Anterior cingulate cortex (tissue), 58 donors: ENCODE measurements at regions not wholly inside any gene's neighbourhood (a gene's known extent, or its start where the extent isn't known, plus 50 kb on each side); places are given as distances from the start of the nearest gene placed in this dataset.

ENCODE experiments used
- DNase-seq, 58 donors: peaks; one replicate each; lab custom pipeline; 2025; lab: John Stamatoyannopoulos, UW

DNA sequence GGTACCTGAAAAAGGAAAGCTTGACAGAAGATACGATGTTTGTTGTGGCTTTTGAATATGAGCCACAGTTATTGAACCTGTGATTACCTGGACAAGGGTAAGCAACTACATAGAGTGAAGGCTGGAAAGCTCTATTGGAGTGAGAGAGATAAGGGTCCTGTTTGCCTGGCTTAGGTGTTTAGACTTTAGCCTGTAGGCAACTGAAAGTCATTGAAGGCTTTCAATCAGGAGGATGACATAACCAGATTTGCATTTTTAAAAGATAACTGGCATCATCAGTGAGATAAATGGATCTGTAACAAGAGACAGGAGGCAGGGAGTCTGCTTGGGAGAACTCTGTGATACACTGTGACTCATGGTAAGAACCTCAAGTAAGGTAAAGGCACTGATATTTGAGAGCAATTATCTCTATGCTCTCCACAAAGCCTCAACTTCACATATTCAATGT is 128.9 kb upstream of the SOX5 start:
- DNase-seq, result no peak

DNA sequence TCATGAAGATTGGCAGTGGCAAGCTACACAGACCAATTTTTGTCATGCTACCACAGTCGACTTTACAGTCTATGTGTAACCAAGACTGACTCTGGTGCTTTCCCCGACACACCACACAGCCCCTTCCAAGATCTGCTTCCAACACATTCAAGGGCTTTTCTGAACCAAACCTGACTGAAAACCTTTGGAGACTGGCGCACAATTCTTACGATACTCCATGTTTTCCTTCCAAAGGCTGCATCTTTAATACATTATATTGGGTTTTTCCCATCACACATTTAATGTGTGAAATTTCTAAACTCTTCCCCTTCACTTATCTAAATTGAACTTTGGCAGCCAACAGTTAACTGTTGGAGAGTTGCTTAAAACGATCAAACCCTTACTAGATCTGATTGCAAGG is 127.7 kb upstream of the SOX5 start:
- no peak for DNase-seq

DNA sequence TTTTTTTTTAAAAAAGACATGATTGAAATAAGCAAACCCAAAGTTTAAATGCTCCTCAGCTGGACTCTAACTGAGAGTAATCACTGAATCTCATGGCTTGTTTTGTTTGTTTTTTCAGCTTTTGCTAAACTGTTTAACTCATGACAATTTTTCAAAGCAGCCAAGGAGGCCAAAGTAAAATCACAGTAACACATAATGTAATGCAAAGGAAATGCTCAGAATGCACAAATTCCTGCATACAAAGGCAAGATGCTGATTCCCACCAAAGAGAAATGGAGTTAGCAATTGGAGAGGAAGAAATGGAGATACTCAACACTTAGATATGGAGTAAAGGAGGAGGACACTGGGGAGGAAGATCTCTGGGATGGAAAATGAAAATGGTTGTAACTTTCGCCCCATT is 126.2 kb upstream of the SOX5 start:
- DNase-seq, result no peak

DNA sequence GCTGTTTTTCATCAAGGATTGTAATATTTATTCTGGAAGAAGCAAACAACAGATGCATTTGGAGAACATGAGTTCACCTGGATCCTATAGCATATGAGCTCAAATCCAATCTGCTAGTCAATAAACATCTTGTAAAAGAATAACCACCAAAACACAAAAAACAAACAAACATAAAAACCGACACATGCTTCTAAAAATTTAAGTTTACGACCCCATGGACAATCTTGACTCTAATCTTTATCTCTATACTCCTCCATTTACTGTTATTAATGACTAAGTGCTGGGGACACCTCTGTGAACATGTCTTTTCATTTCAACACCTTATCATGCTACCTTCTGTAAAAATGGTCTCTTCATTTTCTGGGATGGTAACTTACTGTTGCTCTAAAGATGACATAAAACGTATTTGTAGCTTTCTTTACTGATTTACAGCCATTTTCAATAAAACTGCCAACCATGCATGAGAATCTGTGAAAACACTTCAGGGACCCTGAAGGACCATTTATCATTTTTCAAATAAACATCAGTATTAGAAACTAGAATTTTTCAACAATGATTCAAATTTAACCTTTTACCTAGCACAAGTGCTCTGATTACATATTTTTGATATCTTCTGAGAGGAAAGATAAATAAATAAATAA is 123.8 kb upstream of the SOX5 start:
- no peak for DNase-seq

DNA sequence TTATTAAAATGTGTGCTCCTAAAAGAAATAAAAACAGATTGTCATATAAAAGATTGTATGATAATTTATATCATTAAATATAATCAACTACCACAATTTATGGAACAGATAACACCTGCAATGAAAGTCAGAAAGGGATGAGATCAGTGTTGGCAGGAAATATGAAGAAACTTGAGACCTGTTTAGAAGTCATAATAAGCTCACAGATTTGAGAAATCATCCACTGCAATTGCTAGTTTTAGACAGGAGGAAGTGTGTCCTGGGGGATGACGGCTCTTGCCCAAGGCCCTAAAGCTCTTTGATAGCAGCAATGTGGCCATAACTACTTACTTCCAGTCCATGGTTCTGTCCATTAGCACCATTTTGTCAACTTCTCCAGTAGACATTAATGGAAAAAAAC is 122.8 kb upstream of the SOX5 start:
- DNase-seq, result no peak

DNA sequence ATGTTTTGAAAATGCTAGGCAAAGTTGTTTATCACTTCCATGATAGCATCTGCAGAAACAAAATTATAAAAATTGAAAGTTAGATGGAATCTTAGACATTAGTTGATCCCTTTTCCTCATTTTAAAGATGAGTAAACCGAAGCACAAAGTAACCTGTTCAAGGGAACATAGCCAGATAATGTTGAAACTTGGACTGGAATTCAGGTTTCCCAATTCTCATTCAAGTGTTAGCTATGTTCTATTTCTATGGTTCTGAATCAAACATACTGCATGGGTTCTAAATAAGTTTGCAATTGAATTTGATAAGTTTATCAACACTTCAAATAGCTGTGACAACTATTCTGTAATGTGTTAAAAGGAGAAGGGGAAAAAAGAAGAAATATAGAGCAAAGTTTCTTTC is 122.4 kb upstream of the SOX5 start:
- no peak for DNase-seq

DNA sequence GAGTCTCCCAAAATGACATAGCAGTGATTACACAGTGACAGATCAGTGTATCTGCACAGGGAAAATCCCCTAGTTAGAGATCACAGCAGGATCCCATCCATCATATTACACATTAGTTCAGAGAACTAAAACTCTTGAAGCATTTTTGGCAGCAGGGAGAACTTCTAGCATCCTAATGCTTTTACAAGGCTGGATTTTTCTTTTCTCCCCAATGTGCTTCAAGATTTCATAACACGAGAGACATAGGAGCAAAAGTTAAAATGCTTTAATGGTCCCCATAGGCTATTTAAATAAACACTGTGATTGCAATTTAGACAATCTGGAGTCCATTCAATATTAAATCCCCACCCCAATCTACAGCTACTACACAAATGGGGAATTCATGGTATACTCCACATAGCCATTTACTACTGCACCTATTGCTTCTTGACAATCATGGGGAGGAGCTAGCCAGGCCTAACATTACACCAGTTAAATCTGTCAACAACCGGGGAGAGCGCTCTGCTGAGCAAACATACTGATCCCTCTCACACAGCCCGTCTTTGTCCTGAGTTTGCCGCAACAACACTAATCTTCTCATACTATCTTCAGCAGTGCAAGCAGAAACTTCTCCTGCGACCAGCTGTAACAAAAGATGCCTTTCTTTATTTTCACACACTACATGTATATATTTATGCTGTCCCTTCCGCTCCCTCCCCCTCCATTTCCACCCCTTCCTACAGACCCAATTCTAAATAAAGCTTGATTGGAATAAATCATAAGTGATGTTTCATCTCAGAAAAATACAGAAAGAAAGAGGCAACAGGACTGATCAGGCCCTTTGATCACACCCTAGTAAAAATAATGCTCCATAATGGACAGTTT is 120.3 kb upstream of the SOX5 start:
- DNase-seq, result peak in 2 of 58 donors; percentile 0 to 1

DNA sequence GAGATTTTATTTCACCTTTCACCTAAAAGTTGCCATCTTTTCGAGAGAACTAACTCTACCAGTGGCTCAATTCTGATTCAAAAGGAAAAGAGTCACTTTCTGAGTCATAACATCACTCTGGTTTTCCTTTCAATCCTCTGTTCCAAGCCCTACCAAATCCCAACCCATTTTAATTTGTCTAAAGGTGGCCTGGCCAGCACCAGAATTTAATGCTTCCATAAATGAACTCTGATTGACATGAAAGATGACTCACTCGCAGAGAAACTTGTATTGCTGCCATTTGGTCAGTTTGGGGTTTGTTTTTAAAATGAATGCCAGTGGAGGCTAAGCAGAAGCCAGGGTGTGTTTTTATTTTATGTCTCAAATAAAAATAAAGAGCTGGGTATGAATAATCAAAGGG is 117.4 kb upstream of the SOX5 start:
- DNase-seq, result peak in 2 of 58 donors; percentile 2 to 7

DNA sequence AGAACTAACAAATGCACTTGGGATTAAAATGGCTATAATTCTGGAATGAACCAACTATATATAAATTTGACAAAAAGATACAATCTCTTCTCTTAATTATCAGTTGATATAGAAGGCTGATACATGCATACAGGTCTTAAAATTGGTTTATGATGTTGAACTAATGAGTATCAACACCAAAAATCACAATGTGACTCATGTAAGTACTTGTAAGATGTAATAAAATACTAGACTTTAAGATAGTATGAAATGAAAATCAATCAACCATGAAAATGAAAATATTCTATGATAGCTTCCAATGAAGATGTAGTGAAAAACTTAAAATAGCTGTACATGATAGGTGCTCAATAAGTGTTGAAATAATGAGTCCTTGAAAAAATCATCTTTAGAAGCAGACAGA is 116.6 kb upstream of the SOX5 start:
- DNase-seq, result no peak

DNA sequence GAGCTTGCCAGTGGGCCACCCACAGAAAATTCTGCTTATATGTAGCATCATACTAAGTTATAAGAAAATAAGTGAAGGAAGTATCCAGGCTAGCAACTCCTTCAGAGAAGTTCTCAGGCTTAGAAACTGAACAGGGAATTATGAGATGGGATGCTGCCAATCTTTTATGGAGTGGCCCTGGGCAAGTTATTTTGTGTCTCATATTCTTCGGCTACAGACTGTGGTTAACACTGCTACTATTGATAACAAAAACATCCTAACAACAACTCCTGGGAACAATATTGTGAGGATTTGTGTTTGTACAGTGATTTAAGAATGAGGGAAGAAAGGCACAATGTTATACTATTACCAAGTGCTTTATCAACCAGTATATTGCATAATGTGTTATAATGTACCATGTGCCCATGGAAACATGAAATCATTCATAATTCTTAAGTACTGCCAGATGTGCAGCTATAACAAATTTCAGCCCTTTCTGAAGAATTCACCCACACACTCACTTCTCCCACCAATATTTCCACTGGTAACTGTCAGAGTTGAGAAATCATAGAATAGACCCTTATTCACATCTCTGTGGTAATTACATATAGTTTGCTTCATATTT is 113.3 kb upstream of the SOX5 start:
- no peak for DNase-seq

DNA sequence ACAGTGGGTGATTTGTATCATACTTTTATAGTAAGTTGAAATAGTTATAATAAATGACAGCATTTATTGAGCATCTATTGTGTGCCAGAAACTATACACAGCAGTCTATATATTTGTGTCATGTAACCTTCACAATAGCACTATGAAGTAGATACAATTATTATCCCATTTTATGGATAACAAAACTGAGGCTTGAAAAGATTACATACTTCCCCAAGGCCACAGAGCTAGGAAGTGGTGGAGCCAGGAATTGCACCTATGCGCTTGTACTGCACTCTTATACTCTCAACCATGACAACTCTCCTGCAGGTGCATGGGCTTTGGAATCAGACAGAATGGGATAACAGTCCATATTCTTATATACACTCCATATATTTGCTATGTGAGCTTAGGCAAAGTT is 110.6 kb upstream of the SOX5 start:
- DNase-seq, result no peak

DNA sequence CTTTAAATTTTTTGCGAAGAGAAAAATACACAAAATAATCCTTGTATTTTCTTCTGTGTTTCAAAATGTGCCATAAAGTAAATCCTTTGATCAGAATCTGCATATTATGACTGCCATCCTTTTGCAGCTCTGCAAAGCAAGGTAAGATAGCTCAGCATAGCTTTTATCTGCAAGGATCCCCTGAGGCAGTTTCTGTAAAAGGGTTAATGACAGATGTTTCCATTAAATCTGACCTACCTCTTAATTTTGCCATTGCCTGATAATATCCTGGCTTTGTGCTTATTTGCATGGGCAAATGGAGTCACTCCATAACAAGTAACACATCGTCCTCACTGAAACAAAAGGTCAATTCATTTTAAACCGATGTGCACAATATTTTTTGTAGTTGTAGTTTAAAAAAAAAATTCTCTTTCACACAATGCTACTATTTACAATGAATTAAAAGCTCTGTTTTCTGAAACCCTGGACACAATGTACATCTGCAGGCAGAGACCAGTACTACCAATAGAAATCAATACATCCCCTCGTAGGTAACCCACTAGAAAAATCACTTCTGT is 108.5 kb upstream of the SOX5 start:
- no peak for DNase-seq

DNA sequence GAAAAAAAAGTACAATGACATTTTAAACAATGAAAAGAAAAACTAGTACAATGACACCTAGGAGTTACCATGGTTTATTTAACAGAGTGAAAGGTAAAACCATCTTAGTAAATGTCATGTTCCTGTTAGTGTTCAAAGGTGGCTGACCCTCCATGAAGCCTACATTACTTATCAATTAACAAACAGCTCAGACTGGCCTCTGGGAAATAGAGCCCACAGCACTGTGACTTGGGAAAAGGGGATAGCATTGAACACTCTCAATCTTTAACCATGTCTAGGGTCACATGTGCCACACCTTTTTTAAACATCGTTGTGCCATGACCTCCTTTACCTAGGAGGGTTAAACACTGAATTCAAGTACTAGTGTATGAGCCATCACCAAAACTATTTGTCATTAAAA is 106.3 kb upstream of the SOX5 start:
- DNase-seq, result no peak

DNA sequence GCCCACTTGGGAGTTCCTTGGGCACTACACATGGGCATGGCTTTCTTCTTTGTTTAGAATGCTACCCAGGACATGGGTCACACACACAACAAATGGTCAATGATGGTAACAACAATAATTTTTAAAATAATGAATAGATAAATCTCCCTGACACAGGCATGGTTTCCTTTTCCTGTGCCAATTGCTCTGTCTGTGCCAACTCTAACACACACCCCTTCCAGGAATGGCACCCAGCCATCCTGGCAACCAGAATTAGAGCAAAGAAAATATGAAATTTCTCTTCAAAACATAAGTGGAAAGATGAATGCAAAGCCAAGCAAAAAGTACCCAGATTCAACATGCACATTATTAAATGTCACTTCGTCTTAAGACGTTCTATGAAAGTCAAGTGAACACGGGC is 104.9 kb upstream of the SOX5 start:
- peak in 2 of 58 donors; percentile 1 to 11 for DNase-seq

DNA sequence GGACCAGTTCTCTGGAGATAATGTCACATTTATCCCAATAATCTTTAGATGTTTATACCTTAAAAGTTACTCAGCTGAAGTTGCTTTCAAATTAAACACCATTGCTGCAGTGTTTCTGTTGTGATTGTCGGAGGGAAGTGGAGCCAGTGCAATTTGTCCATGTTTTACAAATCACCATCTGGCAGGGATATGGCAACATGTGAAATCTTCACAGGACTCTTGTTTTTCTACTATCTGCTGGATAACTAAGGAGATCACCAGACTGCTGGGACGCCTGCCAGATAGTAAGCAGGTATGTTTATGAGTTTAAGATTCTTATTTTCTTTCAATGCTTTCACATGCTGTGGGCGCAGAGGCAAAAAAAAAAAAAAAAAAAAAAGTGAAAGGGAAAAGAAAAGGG is 100.3 kb upstream of the SOX5 start:
- DNase-seq, result no peak

DNA sequence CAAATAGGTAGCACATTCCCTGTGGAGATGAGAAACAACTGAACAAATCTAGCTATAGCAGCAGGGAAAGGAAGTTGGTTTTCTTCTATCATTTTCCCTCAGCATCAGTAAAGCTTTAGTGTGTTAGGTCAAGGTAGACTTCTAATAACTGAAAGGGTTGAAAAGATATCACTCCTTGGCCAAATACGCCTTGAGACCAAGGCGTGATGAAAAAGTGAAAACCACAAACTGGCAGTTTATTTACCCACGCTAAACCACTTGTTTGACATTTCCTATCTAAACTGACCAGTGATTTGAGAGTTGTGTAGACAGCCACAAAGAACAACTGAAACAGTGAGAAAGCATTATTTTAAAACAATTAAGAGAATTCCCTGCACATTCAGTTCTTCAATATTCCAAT is 99.6 kb upstream of the SOX5 start:
- no peak for DNase-seq

DNA sequence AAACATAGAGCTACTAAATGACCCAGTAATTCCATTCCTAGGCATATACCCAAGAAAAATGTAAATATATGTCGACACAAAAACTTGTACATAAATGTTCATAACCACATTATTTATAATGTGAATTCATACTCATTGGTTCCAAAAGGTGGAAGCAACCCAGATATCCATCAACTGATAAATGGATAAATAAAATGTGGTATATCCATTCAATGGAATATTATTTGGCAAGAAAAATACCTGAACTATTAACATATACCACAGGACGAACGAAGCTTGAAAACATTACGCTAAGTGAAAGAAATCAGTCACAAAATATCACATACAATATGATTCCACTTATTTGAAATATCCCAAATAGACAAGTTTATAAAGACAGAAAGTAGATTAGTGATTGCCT is 99.0 kb upstream of the SOX5 start:
- DNase-seq, result no peak

DNA sequence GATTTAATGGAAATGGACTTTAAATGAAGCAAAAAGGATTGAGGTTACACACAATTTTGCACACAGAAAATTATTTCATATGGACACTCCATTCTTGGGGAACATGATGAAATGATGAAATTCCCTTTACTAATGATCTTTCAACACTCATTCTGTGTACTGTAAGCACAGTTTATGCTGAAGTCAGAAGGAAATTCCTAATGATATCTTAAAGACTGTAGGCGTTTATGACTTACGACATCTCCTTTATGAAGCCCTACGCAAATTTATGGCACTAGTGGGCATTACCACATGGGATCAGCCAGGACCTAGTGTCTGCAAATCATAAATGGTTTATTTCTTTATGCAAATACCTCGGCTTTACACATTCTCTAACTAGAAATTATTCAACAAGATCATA is 97.9 kb upstream of the SOX5 start:
- no peak for DNase-seq

DNA sequence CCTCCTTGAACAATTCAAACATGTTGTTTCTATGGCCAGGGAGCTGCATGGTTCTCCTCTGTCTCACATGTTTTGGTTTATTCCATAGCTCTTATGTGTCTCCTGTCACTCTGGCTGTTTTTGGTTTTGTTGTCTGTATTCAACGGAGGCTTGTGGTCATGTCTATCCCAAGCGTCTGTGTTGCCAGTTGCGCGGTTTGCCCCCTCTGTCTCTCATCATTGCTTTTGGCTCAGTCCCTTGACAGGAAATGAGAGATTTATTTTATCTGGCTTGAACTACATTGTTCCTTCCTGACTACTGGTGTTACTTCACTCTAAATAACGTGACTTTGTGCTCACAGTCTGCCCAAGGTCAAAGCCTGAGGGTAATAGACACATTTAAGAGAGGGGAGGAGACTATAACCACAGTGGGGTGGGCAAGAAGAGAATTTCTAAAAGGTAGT is 96.4 kb upstream of the SOX5 start:
- no peak for DNase-seq

DNA sequence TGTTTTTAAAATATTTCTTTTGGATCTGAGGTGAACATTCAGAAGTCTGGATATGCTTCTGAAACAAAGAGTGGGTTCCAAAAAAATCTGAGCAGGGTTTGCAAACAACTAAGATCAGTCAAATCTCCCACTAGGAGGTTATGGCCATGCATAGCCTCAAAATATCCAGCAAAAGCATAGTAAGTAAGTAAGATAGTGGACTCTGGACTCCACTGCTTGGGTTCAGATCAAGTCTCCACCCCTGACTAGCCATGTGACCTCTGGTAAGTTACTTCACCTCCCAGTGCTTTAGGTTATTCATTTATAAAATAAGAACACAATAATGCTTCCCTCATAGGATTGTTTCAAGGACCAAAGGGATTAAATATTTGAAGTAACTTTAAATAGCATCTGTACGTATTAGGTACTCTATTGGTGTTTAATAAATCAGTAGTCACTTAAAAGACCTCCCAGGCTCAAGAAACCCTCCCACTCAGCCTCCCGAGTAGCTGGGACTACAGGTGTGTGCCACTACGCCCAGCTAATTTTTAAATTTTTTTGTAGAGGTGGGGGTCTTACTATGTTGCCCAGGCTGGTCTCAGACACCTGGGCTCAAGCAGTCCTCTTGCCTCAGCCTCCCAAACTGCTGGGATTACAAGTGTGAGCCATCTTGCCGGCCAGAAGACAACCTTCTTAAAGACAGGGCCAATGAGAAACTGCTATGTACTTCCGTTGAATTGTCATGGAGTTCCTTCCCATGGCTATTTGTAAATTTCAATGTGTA is 95.7 kb upstream of the SOX5 start:
- DNase-seq, result no peak

DNA sequence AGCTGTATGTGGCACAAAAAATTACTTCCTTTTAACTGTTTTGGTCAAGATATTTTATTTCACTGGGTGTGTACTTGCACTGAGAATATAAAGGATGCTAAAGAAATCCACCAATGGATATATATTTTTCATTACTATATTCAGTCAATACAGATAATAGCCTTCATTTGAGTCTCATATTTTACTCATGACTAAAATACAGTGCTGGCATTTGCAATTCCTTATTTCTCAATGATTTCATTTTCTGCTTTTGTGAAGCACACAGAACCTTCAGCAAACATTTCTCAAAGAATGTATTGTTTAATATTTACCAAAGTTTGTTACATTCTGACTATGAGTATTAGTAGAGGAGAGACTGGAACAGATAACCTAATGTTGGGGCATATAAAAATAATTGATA is 93.2 kb upstream of the SOX5 start:
- DNase-seq, result no peak
